ENCODE measurements at regions not wholly inside any gene's neighbourhood (a gene's known extent, or its start where the extent isn't known, plus 50 kb on each side); places are given as distances from the start of the nearest gene placed in this dataset.

- H3K27me3 Mint-ChIP-seq (ENCODE audit: low read depth): no peaks in the 10 kb centered on the region
- POLR2A ChIA-PET: no interaction called here
- TF ChIP-seq NFYB (CRISPR knock-in tag; conservative IDR thresholded peaks at IDR 0.05; ENCODE audit: low read depth): 0 out of 2 replicates have a peak, but pooled peaks have one; percentile 19
- no peak for TF ChIP-seq ERG (CRISPR knock-in tag; IDR thresholded peaks at IDR 0.05)
- no peak for TF ChIP-seq JAZF1 (CRISPR knock-in tag; IDR thresholded peaks at IDR 0.05)
- TF ChIP-seq USF1 (CRISPR knock-in tag; IDR thresholded peaks at IDR 0.05): peak; percentile 91
- TF ChIP-seq, protein P1, sequence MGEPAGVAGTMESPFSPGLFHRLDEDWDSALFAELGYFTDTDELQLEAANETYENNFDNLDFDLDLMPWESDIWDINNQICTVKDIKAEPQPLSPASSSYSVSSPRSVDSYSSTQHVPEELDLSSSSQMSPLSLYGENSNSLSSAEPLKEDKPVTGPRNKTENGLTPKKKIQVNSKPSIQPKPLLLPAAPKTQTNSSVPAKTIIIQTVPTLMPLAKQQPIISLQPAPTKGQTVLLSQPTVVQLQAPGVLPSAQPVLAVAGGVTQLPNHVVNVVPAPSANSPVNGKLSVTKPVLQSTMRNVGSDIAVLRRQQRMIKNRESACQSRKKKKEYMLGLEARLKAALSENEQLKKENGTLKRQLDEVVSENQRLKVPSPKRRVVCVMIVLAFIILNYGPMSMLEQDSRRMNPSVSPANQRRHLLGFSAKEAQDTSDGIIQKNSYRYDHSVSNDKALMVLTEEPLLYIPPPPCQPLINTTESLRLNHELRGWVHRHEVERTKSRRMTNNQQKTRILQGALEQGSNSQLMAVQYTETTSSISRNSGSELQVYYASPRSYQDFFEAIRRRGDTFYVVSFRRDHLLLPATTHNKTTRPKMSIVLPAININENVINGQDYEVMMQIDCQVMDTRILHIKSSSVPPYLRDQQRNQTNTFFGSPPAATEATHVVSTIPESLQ (CRISPR knock-in tag; IDR thresholded peaks at IDR 0.05): no peak
- TF ChIP-seq USF2 (CRISPR knock-in tag; IDR thresholded peaks at IDR 0.05): peak; percentile 92
- ATAC-seq (peak; percentile 95), DNase-seq (ENCODE audit: low spot score) (peak; percentile 35)
- no peaks in the 10 kb centered on the region for H3K9me3 Mint-ChIP-seq
- H3K4me1 Mint-ChIP-seq: peaks cover 19% of the 10 kb centered on the region
- CTCF ChIA-PET: no interaction called here
- H3K27ac Mint-ChIP-seq: no peak overlapping the region
- H3K4me3 Mint-ChIP-seq: no peak overlapping the region
- no peaks in the 10 kb centered on the region for H3K36me3 Mint-ChIP-seq
These were observed 62.6 kb upstream of the PTPRJ start for GRCh38 chr11:47917599-47918369.

DNA sequence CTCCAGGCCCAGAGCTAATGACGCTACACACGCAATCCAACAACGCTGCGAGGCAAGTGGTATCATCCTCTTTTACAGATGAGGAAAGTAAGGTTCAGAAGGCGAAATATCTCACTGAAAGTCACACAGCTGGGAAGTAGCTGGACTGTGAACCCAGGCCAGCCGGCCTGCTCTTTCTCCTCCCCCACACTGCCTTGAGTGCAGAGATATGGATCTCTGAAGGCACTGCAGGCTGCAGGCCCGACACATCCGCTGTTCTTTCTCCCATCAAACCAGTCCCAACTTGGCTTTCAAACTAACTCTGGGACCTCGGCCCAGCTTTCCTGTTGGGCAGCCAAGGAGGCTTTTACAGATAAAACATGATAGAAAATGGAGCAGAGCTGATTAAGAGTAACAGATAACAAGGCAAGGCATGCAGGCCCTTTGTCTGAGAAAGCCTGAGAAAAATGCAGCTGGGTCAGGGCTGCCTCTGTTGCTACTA is 64.0 kb upstream of the PTPRJ start:
- ChIA-PET POLR2A (no interaction called here), CTCF (no interaction called here)
- Mint-ChIP-seq H3K4me1 (peaks cover 20% of the 10 kb centered on the region), H3K27ac (no peak overlapping the region), H3K27me3 (ENCODE audit: low read depth) (no peaks in the 10 kb centered on the region), H3K36me3 (no peaks in the 10 kb centered on the region), H3K9me3 (no peaks in the 10 kb centered on the region), H3K4me3 (no peak overlapping the region)
- no peak for DNase-seq (ENCODE audit: low spot score)
- no peak for ATAC-seq
- TF ChIP-seq, protein P2, sequence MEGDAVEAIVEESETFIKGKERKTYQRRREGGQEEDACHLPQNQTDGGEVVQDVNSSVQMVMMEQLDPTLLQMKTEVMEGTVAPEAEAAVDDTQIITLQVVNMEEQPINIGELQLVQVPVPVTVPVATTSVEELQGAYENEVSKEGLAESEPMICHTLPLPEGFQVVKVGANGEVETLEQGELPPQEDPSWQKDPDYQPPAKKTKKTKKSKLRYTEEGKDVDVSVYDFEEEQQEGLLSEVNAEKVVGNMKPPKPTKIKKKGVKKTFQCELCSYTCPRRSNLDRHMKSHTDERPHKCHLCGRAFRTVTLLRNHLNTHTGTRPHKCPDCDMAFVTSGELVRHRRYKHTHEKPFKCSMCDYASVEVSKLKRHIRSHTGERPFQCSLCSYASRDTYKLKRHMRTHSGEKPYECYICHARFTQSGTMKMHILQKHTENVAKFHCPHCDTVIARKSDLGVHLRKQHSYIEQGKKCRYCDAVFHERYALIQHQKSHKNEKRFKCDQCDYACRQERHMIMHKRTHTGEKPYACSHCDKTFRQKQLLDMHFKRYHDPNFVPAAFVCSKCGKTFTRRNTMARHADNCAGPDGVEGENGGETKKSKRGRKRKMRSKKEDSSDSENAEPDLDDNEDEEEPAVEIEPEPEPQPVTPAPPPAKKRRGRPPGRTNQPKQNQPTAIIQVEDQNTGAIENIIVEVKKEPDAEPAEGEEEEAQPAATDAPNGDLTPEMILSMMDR (IDR thresholded peaks at IDR 0.05): no peak
- no peak for TF ChIP-seq USF2 (CRISPR knock-in tag; IDR thresholded peaks at IDR 0.05)
- TF ChIP-seq ZNF219 (CRISPR knock-in tag; IDR thresholded peaks at IDR 0.05; ENCODE audit: borderline replicate concordance): no peak
- no peak for TF ChIP-seq RELA (CRISPR knock-in tag; IDR thresholded peaks at IDR 0.05; ENCODE audit: borderline replicate concordance)
- no peak for TF ChIP-seq PREB (CRISPR knock-in tag; IDR thresholded peaks at IDR 0.05; ENCODE audit: borderline replicate concordance)
- TF ChIP-seq ZNF425 (CRISPR knock-in tag; conservative IDR thresholded peaks at IDR 0.05): no peak
- TF ChIP-seq JUN (CRISPR knock-in tag; IDR thresholded peaks at IDR 0.05): no peak
- no peak for TF ChIP-seq ATF3 (CRISPR knock-in tag; conservative IDR thresholded peaks at IDR 0.05)
- TF ChIP-seq ZNF263 (CRISPR knock-in tag; IDR thresholded peaks at IDR 0.05; ENCODE audit: low read depth): no peak
- no peak for TF ChIP-seq ELF4 (CRISPR knock-in tag; IDR thresholded peaks at IDR 0.05; ENCODE audit: low read depth)
- TF ChIP-seq, protein P1 (CRISPR knock-in tag; IDR thresholded peaks at IDR 0.05): no peak
- TF ChIP-seq NR3C1 (CRISPR knock-in tag; conservative IDR thresholded peaks at IDR 0.05; ENCODE audit: low read depth): no peak
- TF ChIP-seq FOXK1 (CRISPR knock-in tag; IDR thresholded peaks at IDR 0.05): no peak
- TF ChIP-seq E2F5 (CRISPR knock-in tag; IDR thresholded peaks at IDR 0.05): no peak
